Rectal smooth muscle tissue (tissue), 1 donor: ENCODE measurements at regions not wholly inside any gene's neighbourhood (a gene's known extent, or its start where the extent isn't known, plus 50 kb on each side); places are given as distances from the start of the nearest gene placed in this dataset.
"Not testable (repeated sequence)": the region's sequence is repeated elsewhere in the genome, so short reads cannot be mapped to it uniquely, and the experiment has no call there.

Experiments used
- H3K27ac ChIP-seq: one replicate; pipeline ENCODE4 v1.7.0; 2013; ENCODE audit warnings: low read depth, low read length, inconsistent platforms
- H3K27me3 ChIP-seq: one replicate; pipeline ENCODE4 v1.7.0; 2013; ENCODE audit warnings: low read length; ENCODE audit not compliant: control insufficient read depth, insufficient read depth
- H3K36me3 ChIP-seq: one replicate; pipeline ENCODE4 v1.7.0; 2013; ENCODE audit warnings: low read length; ENCODE audit not compliant: control insufficient read depth, insufficient read depth
- H3K4me1 ChIP-seq: one replicate; pipeline ENCODE4 v1.7.0; 2013; ENCODE audit warnings: low read length; ENCODE audit not compliant: control insufficient read depth, insufficient read depth
- H3K4me3 ChIP-seq: one replicate; pipeline ENCODE4 v1.7.0; 2013; ENCODE audit warnings: low read length
- H3K9ac ChIP-seq: one replicate; pipeline ENCODE4 v1.7.0; 2013; ENCODE audit warnings: low read length

- Histone ChIP-seq H3K27ac (no peak overlapping the region), H3K27me3 (peaks cover 3% of the 10 kb centered on the region), H3K36me3 (no peaks in the 10 kb centered on the region), H3K4me1 (peaks cover 3% of the 10 kb centered on the region), H3K4me3 (no peak overlapping the region), H3K9ac (no peak overlapping the region)
Observed at GRCh38 chr4:15318621-15319348, 109.0 kb upstream of the C1QTNF7 start.

- Histone ChIP-seq H3K9ac (no peak overlapping the region), H3K4me1 (no peaks in the 10 kb centered on the region), H3K27me3 (peaks cover 3% of the 10 kb centered on the region), H3K36me3 (no peaks in the 10 kb centered on the region), H3K4me3 (no peak overlapping the region), H3K27ac (no peak overlapping the region)
Observed at GRCh38 chr4:15320121-15320678, 107.6 kb upstream of the C1QTNF7 start.

GRCh38 chr4:15322006-15322405, 105.8 kb upstream of the C1QTNF7 start:
- H3K4me3 ChIP-seq: no peak overlapping the region
- no peak overlapping the region for H3K27ac ChIP-seq
- H3K9ac ChIP-seq: no peak overlapping the region
- H3K4me1 ChIP-seq: no peaks in the 10 kb centered on the region
- peaks cover 3% of the 10 kb centered on the region for H3K27me3 ChIP-seq
- no peaks in the 10 kb centered on the region for H3K36me3 ChIP-seq

GRCh38 chr4:15325987-15326386, 101.8 kb upstream of the C1QTNF7 start:
- Histone ChIP-seq H3K27me3 (peaks cover 3% of the 10 kb centered on the region), H3K27ac (no peak overlapping the region), H3K4me3 (no peak overlapping the region), H3K9ac (no peak overlapping the region), H3K4me1 (no peaks in the 10 kb centered on the region), H3K36me3 (no peaks in the 10 kb centered on the region)

GRCh38 chr4:15327311-15328298, 100.2 kb upstream of the C1QTNF7 start:
- Histone ChIP-seq H3K9ac (no peak overlapping the region), H3K27me3 (peaks cover 3% of the 10 kb centered on the region), H3K27ac (no peak overlapping the region), H3K4me1 (no peaks in the 10 kb centered on the region), H3K36me3 (no peaks in the 10 kb centered on the region), H3K4me3 (no peak overlapping the region)

GRCh38 chr4:15331930-15332329, 95.9 kb upstream of the C1QTNF7 start:
- Histone ChIP-seq H3K36me3 (no peaks in the 10 kb centered on the region), H3K9ac (no peak overlapping the region), H3K27me3 (no peaks in the 10 kb centered on the region), H3K4me1 (no peaks in the 10 kb centered on the region), H3K4me3 (no peak overlapping the region), H3K27ac (no peak overlapping the region)

GRCh38 chr4:15332377-15332776, 95.5 kb upstream of the C1QTNF7 start:
- H3K27me3 ChIP-seq: no peaks in the 10 kb centered on the region
- H3K4me3 ChIP-seq: no peak overlapping the region

GRCh38 chr4:15333692-15334633, 93.9 kb upstream of the C1QTNF7 start:
- Histone ChIP-seq H3K4me3 (no peak overlapping the region), H3K9ac (no peak overlapping the region), H3K27ac (no peak overlapping the region), H3K36me3 (no peaks in the 10 kb centered on the region), H3K27me3 (no peaks in the 10 kb centered on the region), H3K4me1 (peaks cover 4% of the 10 kb centered on the region)

More at GRCh38 chr4:15332377-15332776, 95.5 kb upstream of the C1QTNF7 start:
- no peak overlapping the region for H3K27ac ChIP-seq
- H3K4me1 ChIP-seq: no peaks in the 10 kb centered on the region
- no peak overlapping the region for H3K9ac ChIP-seq
- no peaks in the 10 kb centered on the region for H3K36me3 ChIP-seq

GRCh38 chr4:15336410-15337167, 91.2 kb upstream of the C1QTNF7 start:
- Histone ChIP-seq H3K9ac (no peak overlapping the region), H3K27ac (no peak overlapping the region), H3K27me3 (no peaks in the 10 kb centered on the region), H3K36me3 (no peaks in the 10 kb centered on the region), H3K4me3 (no peak overlapping the region), H3K4me1 (peaks cover 8% of the 10 kb centered on the region)

GRCh38 chr4:15337168-15337657, 90.6 kb upstream of the C1QTNF7 start:
- not testable (repeated sequence) for H3K4me1 ChIP-seq, H3K27ac ChIP-seq, H3K4me3 ChIP-seq, H3K36me3 ChIP-seq, H3K9ac ChIP-seq, H3K27me3 ChIP-seq

GRCh38 chr4:15339737-15340136, 88.1 kb upstream of the C1QTNF7 start:
- Histone ChIP-seq H3K27me3 (no peaks in the 10 kb centered on the region), H3K9ac (no peak overlapping the region), H3K36me3 (no peaks in the 10 kb centered on the region), H3K27ac (peak overlapping the region; percentile 40), H3K4me1 (peaks cover 10% of the 10 kb centered on the region), H3K4me3 (peak overlapping the region; percentile 42)
